GM23248 (cell line): ENCODE measurements at regions not wholly inside any gene's neighbourhood (a gene's known extent, or its start where the extent isn't known, plus 50 kb on each side); places are given as distances from the start of the nearest gene placed in this dataset.

Source experiments
- DNase-seq: peaks from one replicate; pipeline ENCODE4 v3.0.0-alpha.2; 2015
- H2AFZ ChIP-seq: fragments of 200-600 bp; sonication (generic); 2 replicates; pipeline ENCODE4 v1.6.1; 2016; ENCODE audit warnings: antibody characterized with exemption
- H3F3A ChIP-seq: fragments of 200-600 bp; sonication (generic); 2 replicates; pipeline ENCODE4 v1.6.1; 2016; ENCODE audit warnings: mild to moderate bottlenecking, antibody characterized with exemption, mixed run types; ENCODE audit not compliant: insufficient read depth
- H3K27ac ChIP-seq: fragments of 200-600 bp; sonication (generic); 2 replicates; pipeline ENCODE4 v1.5.1; 2016; ENCODE audit warnings: mild to moderate bottlenecking
- H3K27me3 ChIP-seq: fragments of 200-600 bp; sonication (generic); replicated peaks from 2 replicates; pipeline ENCODE4 v1.6.1; 2016; ENCODE audit warnings: mild to moderate bottlenecking; ENCODE audit not compliant: insufficient read depth
- H3K36me3 ChIP-seq: fragments of 200-600 bp; sonication (generic); 2 replicates; pipeline ENCODE4 v1.6.1; 2016; ENCODE audit warnings: low read depth, mild to moderate bottlenecking
- H3K4me1 ChIP-seq: fragments of 200-600 bp; sonication (generic); 2 replicates; pipeline ENCODE4 v1.6.1; 2016; ENCODE audit warnings: mild to moderate bottlenecking; ENCODE audit not compliant: insufficient read depth
- H3K4me2 ChIP-seq: fragments of 200-600 bp; sonication (generic); one replicate; pipeline ENCODE4 v1.6.1; 2016; ENCODE audit warnings: mild to moderate bottlenecking; ENCODE audit not compliant: unreplicated experiment
- H3K4me3 ChIP-seq: fragments of 200-600 bp; sonication (generic); 2 replicates; pipeline ENCODE4 v1.5.1; 2016; ENCODE audit warnings: mild to moderate bottlenecking
- H3K79me2 ChIP-seq: fragments of 200-600 bp; sonication (generic); 2 replicates; pipeline ENCODE4 v1.6.1; 2016; ENCODE audit warnings: mild to moderate bottlenecking; ENCODE audit not compliant: insufficient read depth
- H3K9ac ChIP-seq: fragments of 200-600 bp; sonication (generic); 2 replicates; pipeline ENCODE4 v1.6.1; 2016; ENCODE audit warnings: mild to moderate bottlenecking
- H3K9me2 ChIP-seq: fragments of 200-600 bp; sonication (generic); 2 replicates; pipeline ENCODE4 v1.6.1; 2016; ENCODE audit warnings: mixed run types, mild to moderate bottlenecking, moderate library complexity; ENCODE audit not compliant: insufficient read depth
- H3K9me3 ChIP-seq: fragments of 200-600 bp; sonication (generic); one replicate; pipeline ENCODE4 v1.6.1; 2017; ENCODE audit warnings: low read depth
- H4K20me1 ChIP-seq: fragments of 200-600 bp; sonication (generic); 2 replicates; pipeline ENCODE4 v1.6.0; 2016; ENCODE audit not compliant: insufficient read depth
- EZH2 ChIP-seq: fragments of 200-600 bp; sonication (generic); IDR thresholded peaks from 2 replicates; pipeline ENCODE4 v1.6.1; 2018; ENCODE audit warnings: antibody characterized with exemption, mild to moderate bottlenecking; ENCODE audit not compliant: insufficient read depth, poor library complexity, severe bottlenecking
- EZH2phosphoT487 ChIP-seq: fragments of 200-600 bp; sonication (generic); IDR thresholded peaks from 2 replicates; pipeline ENCODE4 v1.6.1; 2018; ENCODE audit warnings: antibody characterized with exemption, moderate library complexity, mild to moderate bottlenecking, low read depth; ENCODE audit not compliant: insufficient read depth
- WGBS, 2 experiments: methylation state at CpG; one replicate each; pipeline ENCODE4 v1.1.6; 2015 to 2017; ENCODE audit warnings: low lambda C conversion rate in 2 of 2, low coverage in 1 of 2; ENCODE audit errors: missing lambda C conversion rate in 2 of 2; 5-methylcytosine and 5-hydroxymethylcytosine counted together
- in situ Hi-C: fragments of 300-500 bp; cut with MboI; formaldehyde crosslinking; loops from 2 replicates; pipeline ENCODE4 v1.15.0; 2020

DNA sequence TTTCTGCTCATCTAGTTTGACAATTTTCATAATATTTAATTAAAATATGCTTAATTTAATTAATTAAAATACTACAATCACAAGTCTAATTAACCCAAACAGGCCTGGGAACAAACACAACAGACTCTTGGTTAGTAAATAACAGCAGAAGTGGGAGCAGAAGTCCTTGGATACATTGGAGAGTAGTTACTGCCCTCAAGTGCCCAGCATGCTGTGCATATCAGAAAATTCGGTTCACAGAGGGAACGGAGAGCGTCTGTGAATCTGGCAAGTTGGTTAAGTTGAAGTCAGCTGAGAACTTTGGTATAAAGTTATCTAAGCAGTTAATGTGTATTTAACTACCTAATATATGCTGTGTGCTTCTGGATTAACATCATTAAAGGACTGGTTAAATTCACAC lies 87.0 kb upstream of the ATG10 start:
- Histone ChIP-seq H3K79me2 (no peaks in the 10 kb centered on the region), H3K27me3 (peaks cover 3% of the 10 kb centered on the region; the same call in 1 of the 2 replicates), H3K36me3 (no peaks in the 10 kb centered on the region), H3F3A (no peaks in the 10 kb centered on the region), H3K4me2 (no peak overlapping the region), H3K4me1 (no peaks in the 10 kb centered on the region), H2AFZ (no peak overlapping the region), H3K4me3 (no peak overlapping the region), H3K27ac (no peak overlapping the region), H4K20me1 (no peaks in the 10 kb centered on the region), H3K9ac (no peak overlapping the region), H3K9me3 (no peaks in the 10 kb centered on the region), H3K9me2 (no peaks in the 10 kb centered on the region)
- in situ Hi-C loops, result no loop called here
- TF ChIP-seq EZH2 (no peak), EZH2phosphoT487 (no peak)
- DNase-seq, result no peak
- 47 to 56% methylated on average over 3 of the region's 3 CpGs for WGBS, 2 experiments

DNA sequence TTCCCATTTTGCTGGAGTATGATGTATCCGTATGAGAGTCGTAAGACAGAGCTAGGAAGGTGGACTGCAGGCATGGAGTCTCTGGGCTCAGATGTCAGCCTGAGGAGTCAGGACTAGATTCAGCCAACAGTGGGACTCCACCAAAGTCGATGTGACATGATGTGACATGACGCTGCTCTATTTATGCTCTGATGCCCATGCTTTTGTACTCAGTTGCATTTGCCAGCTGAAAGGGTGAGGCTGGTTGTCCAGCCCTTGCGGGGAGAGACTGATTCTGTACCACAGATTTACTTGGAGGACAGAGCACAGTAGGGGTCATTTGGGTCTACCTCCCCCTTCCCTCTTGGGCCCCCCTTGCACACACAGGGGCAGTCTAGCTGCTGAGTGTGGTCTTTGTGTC lies 88.5 kb upstream of the ATG10 start:
- no peaks in the 10 kb centered on the region for H3K9me2 ChIP-seq
- no peak overlapping the region for H3K4me2 ChIP-seq
- TF ChIP-seq EZH2 (no peak), EZH2phosphoT487 (no peak)
- no peak overlapping the region for H2AFZ ChIP-seq
- H3K9ac ChIP-seq, result no peak overlapping the region
- no peak overlapping the region for H3K27ac ChIP-seq
- H4K20me1 ChIP-seq, result no peaks in the 10 kb centered on the region
- no peak for DNase-seq
- H3K4me3 ChIP-seq, result no peak overlapping the region
- in situ Hi-C loops, result no loop called here
- H3K4me1 ChIP-seq, result no peaks in the 10 kb centered on the region
- H3F3A ChIP-seq, result no peaks in the 10 kb centered on the region
- no peaks in the 10 kb centered on the region for H3K9me3 ChIP-seq
- 80 to 84% methylated on average over 5 of the region's 5 CpGs for WGBS, 2 experiments
- H3K79me2 ChIP-seq, result no peaks in the 10 kb centered on the region
- peaks cover 3% of the 10 kb centered on the region; the same call in 1 of the 2 replicates for H3K27me3 ChIP-seq
- H3K36me3 ChIP-seq, result no peaks in the 10 kb centered on the region

DNA sequence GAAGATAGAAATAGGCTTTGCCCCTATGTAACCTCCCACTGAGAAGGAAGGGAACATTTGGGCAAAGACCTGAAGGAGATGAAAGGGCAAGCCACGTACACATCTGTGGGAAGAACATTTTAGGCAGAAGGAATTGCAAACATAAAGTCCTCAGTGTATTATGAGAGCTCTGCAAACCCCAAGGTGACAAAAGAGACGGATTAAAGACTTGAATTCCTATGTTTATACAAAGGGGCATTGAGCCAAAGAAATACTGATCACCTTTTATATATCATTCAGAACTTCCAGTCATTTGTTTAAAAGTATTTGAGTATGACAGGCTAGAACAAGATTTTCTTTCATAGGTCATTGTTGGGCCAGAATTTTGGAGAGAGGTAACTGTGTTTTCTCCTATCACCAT lies 90.2 kb upstream of the ATG10 start:
- no peak overlapping the region for H3K4me2 ChIP-seq
- H3K9me3 ChIP-seq, result no peaks in the 10 kb centered on the region
- no peaks in the 10 kb centered on the region for H3K36me3 ChIP-seq
- no peaks in the 10 kb centered on the region for H3K4me1 ChIP-seq
- WGBS, 2 experiments, result 15 to 16% methylated on average over 2 of the region's 2 CpGs
- no peak overlapping the region for H3K4me3 ChIP-seq
- H3K9ac ChIP-seq, result no peak overlapping the region
- in situ Hi-C loops, result no loop called here
- H3F3A ChIP-seq, result no peaks in the 10 kb centered on the region
- no peak for TF ChIP-seq EZH2phosphoT487
- TF ChIP-seq EZH2, result no peak
- no peak overlapping the region for H3K27ac ChIP-seq
- H3K79me2 ChIP-seq, result no peaks in the 10 kb centered on the region
- H2AFZ ChIP-seq, result no peak overlapping the region
- no peaks in the 10 kb centered on the region for H4K20me1 ChIP-seq
- peaks cover 3% of the 10 kb centered on the region; the same call in 1 of the 2 replicates for H3K27me3 ChIP-seq
- DNase-seq, result no peak
- no peaks in the 10 kb centered on the region for H3K9me2 ChIP-seq

DNA sequence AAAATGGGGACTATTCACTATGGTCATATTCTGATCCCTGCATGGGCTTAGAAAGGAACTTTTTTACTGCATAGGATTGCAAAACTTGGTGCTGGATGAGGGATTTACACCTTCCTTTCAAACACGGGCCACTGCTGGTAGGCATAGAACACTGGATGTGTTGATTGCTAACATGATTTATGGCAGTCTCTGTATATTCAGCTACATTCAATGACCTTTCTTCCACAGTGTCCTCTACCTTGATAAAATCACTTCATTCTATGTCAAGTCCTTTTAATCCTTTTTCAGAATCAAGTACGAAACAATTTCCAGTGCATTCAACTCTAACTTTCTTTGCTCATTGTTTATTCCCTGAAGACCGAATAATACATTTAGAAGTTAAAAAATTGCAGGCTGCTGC lies 91.9 kb upstream of the ATG10 start:
- no peaks in the 10 kb centered on the region for H3F3A ChIP-seq
- DNase-seq, result no peak
- H4K20me1 ChIP-seq, result no peaks in the 10 kb centered on the region
- no peak overlapping the region for H3K4me2 ChIP-seq
- H3K9me3 ChIP-seq, result no peaks in the 10 kb centered on the region
- no peak overlapping the region for H3K4me3 ChIP-seq
- no peaks in the 10 kb centered on the region for H3K36me3 ChIP-seq
- H3K27me3 ChIP-seq, result peaks cover 3% of the 10 kb centered on the region; the same call in 1 of the 2 replicates
- no peaks in the 10 kb centered on the region for H3K79me2 ChIP-seq
- 72 to 77% methylated on average over 3 of the region's 3 CpGs for WGBS, 2 experiments
- H3K9ac ChIP-seq, result no peak overlapping the region
- no peak overlapping the region for H3K27ac ChIP-seq
- H3K9me2 ChIP-seq, result no peaks in the 10 kb centered on the region
- in situ Hi-C loops, result no loop called here
- TF ChIP-seq EZH2 (no peak), EZH2phosphoT487 (no peak)
- H3K4me1 ChIP-seq, result no peaks in the 10 kb centered on the region
- no peak overlapping the region for H2AFZ ChIP-seq

DNA sequence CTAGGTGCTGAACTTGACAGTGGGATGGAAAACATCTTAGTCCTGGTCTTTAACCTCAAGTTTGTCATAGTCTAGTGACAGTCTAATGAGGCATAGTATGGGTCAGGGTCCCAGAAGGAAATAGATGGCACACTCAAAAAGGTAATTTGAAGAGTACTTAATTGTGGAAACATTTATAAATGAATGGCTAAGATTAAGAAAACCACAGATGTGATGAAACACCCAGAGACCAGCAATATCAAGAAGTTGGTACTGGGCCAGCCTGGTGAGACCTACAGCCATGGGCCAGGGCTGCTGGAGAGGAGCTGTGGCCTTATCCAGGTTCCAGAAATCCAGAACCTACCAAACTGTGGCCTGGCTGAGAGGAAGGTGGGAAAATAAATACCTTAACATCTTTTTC lies 93.5 kb upstream of the ATG10 start:
- no peaks in the 10 kb centered on the region for H4K20me1 ChIP-seq
- H3K4me2 ChIP-seq, result no peak overlapping the region
- H3K4me1 ChIP-seq, result no peaks in the 10 kb centered on the region
- no peaks in the 10 kb centered on the region for H3K9me3 ChIP-seq
- no peaks in the 10 kb centered on the region for H3F3A ChIP-seq
- H3K27me3 ChIP-seq, result peaks cover 3% of the 10 kb centered on the region; the same call in 1 of the 2 replicates
- H3K36me3 ChIP-seq, result no peaks in the 10 kb centered on the region
- H3K79me2 ChIP-seq, result no peaks in the 10 kb centered on the region
- H3K9ac ChIP-seq, result no peak overlapping the region
- no peak for DNase-seq
- no peak overlapping the region for H3K4me3 ChIP-seq
- TF ChIP-seq EZH2phosphoT487, result no peak
- no peak for TF ChIP-seq EZH2
- in situ Hi-C loops, result no loop called here
- H3K27ac ChIP-seq, result no peak overlapping the region
- no peaks in the 10 kb centered on the region for H3K9me2 ChIP-seq
- H2AFZ ChIP-seq, result no peak overlapping the region
